GM12878 (cell line): ENCODE measurements at regions not wholly inside any gene's neighbourhood (a gene's known extent, or its start where the extent isn't known, plus 50 kb on each side); places are given as distances from the start of the nearest gene placed in this dataset.

Experiments
- ATAC-seq: fragments of 200-7000 bp; cut with Tn5 transposase; 3 replicates; pipeline ENCODE4 v1.9.1; 2020; ENCODE audit warnings: mild to moderate bottlenecking, moderate library complexity
- BruUV-seq: library from RNA; stranded (reverse); fragments of 400-500 nt; replicated peaks from 2 replicates; lab custom pipeline; 2021; lab: Mats Ljungman, UMichigan
- CTCF ChIA-PET: fragments of 300-600 bp; sonication (Branson Sonifier 250); formaldehyde crosslinking; extraction: SDS; loops from one replicate; lab custom pipeline; 2021; ENCODE audit warnings: inconsistent platforms; lab: Yijun Ruan, JAX
- POLR2A ChIA-PET: fragments of 350-600 bp; formaldehyde crosslinking; extraction: SDS; loops from one replicate; lab custom pipeline; 2021; ENCODE audit warnings: inconsistent platforms; lab: Charles Lee
- RAD21 ChIA-PET: fragments of 300-600 bp; sonication (Branson Sonifier 250); formaldehyde crosslinking; loops from one replicate; lab custom pipeline; 2023; ENCODE audit warnings: antibody characterized with exemption; ENCODE audit not compliant: unreplicated experiment; lab: Charles Lee
- SMC1A ChIA-PET: fragments of 300-600 bp; sonication (Branson Sonifier 250); formaldehyde crosslinking; loops from one replicate; lab custom pipeline; 2023; ENCODE audit not compliant: unreplicated experiment, uncharacterized antibody; lab: Charles Lee
- DNase-seq: peaks from one replicate; pipeline ENCODE4 v3.0.0-alpha.2; 2011; ENCODE audit warnings: low read depth, low spot score
- FAIRE-seq: peaks from 3 replicates; lab custom pipeline; 2011; peaks lifted over from hg19 to GRCh38; lab: Jason Lieb, UNC
- H2AFZ ChIP-seq: 2 replicates; pipeline ENCODE4 v1.6.0; 2011; ENCODE audit warnings: low read depth, low read length, control low read depth; ENCODE audit not compliant: control insufficient read depth
- H3K27ac ChIP-seq: 2 replicates; pipeline ENCODE4 v1.5.1; 2011; ENCODE audit warnings: control low read depth; ENCODE audit not compliant: control insufficient read depth, insufficient read depth
- H3K27me3 ChIP-seq, 2 experiments: replicated peaks in 1 of 2; 2 replicates each; pipeline versions ENCODE4 v1.6.0 to v1.6.1; 2011; ENCODE audit warnings: low read length in 1 of 2; ENCODE audit not compliant: control insufficient read depth in 2 of 2, insufficient read depth in 2 of 2
- H3K36me3 ChIP-seq, 2 experiments: 2 replicates each; pipeline ENCODE4 v1.5.1; 2011; ENCODE audit warnings: low read length in 1 of 2; ENCODE audit not compliant: control insufficient read depth in 2 of 2, insufficient read depth in 2 of 2
- H3K4me1 ChIP-seq: 2 replicates; pipeline ENCODE4 v1.6.1; 2011; ENCODE audit warnings: mild to moderate bottlenecking, low read length, moderate library complexity, mixed read lengths; ENCODE audit not compliant: control insufficient read depth, insufficient read depth
- H3K4me2 ChIP-seq: 2 replicates; pipeline ENCODE4 v1.6.0; 2011; ENCODE audit warnings: control low read depth; ENCODE audit not compliant: control insufficient read depth, insufficient read depth
- H3K4me3 ChIP-seq: fragments of 200-600 bp; sonication (generic); 2 replicates; pipeline ENCODE4 v1.5.1; 2016
- H3K79me2 ChIP-seq: 2 replicates; pipeline ENCODE4 v1.6.0; 2011; ENCODE audit warnings: low read length; ENCODE audit not compliant: control insufficient read depth, insufficient read depth
- H3K9ac ChIP-seq: 2 replicates; pipeline ENCODE4 v1.8.0; 2011; ENCODE audit warnings: low read length, control low read depth, mixed read lengths; ENCODE audit not compliant: control insufficient read depth, insufficient read depth
- H3K9me3 ChIP-seq: replicated peaks from 3 replicates; pipeline ENCODE4 v1.5.1; 2011; ENCODE audit warnings: mild to moderate bottlenecking, low read length; ENCODE audit not compliant: control insufficient read depth, insufficient read depth
- H4K20me1 ChIP-seq: 2 replicates; pipeline ENCODE4 v1.6.0; 2011; ENCODE audit not compliant: control insufficient read depth, insufficient read depth
- BHLHE40 ChIP-seq, 2 experiments: fragments of 450-650 bp in 1 of 2; IDR thresholded peaks; 2 replicates each; pipeline ENCODE4 v1.6.1; 2011 to 2017; ENCODE audit warnings: low read depth in 2 of 2, borderline replicate concordance in 1 of 2, improper control_type of control experiment in 1 of 2, low read length in 1 of 2, mild to moderate bottlenecking in 1 of 2
- HDAC2 ChIP-seq: fragments of 200-600 bp; sonication (generic); IDR thresholded peaks from 2 replicates; pipeline ENCODE4 v1.6.1; 2017
- NFXL1 ChIP-seq: fragments of 450-650 bp; IDR thresholded peaks from 2 replicates; pipeline ENCODE4 v1.6.1; 2017; ENCODE audit warnings: antibody characterized with exemption, mild to moderate bottlenecking, borderline replicate concordance
- POU2F2 ChIP-seq: IDR thresholded peaks from 3 replicates; pipeline ENCODE4 v1.6.1; 2011; ENCODE audit warnings: low read depth, mild to moderate bottlenecking, low read length, borderline replicate concordance
- SIN3A ChIP-seq: IDR thresholded peaks from 2 replicates; pipeline ENCODE4 v1.6.1; 2012; ENCODE audit warnings: low read depth, low read length, improper control_type of control experiment
- SMAD5 ChIP-seq: IDR thresholded peaks from 2 replicates; pipeline ENCODE4 v1.6.1; 2016; ENCODE audit warnings: antibody characterized with exemption, low read depth
- WGBS: methylation state at CpG from one replicate; pipeline ENCODE4 v1.1.6; 2016; ENCODE audit warnings: low lambda C conversion rate; ENCODE audit not compliant: insufficient replicate concordance, insufficient coverage; ENCODE audit errors: missing lambda C conversion rate; 5-methylcytosine and 5-hydroxymethylcytosine counted together
- in situ Hi-C: fragments of 300-500 bp; cut with MboI; formaldehyde crosslinking; loops from 9 replicates; pipeline ENCODE4 v1.14.3; 2018; ENCODE audit warnings: mixed read lengths
- intact Hi-C: fragments of 100-400 bp; cut with micrococcal nuclease; formaldehyde crosslinking; loops from one replicate; pipeline ENCODE4 v1.14.2; 2022; ENCODE audit not compliant: unreplicated experiment

GRCh38 chr7:69395061-69395714, 203.1 kb upstream of the AUTS2 start:
- ChIA-PET SMC1A (no interaction called here), CTCF (no interaction called here), POLR2A (no interaction called here), RAD21 (no interaction called here)
- ATAC-seq, result no peak
- H3K79me2 ChIP-seq, result no peaks in the 10 kb centered on the region
- in situ Hi-C loops, result no loop called here
- no peak overlapping the region for H3K9ac ChIP-seq
- intact Hi-C loops, result no loop called here
- no peaks in the 10 kb centered on the region for H4K20me1 ChIP-seq
- no peak overlapping the region for H3K4me2 ChIP-seq
- H3K27me3 ChIP-seq, result no peaks in the 10 kb centered on the region
- no peak for FAIRE-seq
- no peaks in the 10 kb centered on the region for H3K4me1 ChIP-seq
- BruUV-seq, result no TSS peak
- WGBS, result 38% methylated on average over 8 of the region's 8 CpGs
- no peak overlapping the region for H2AFZ ChIP-seq
- H3K27ac ChIP-seq, result no peak overlapping the region
- H3K4me3 ChIP-seq, result no peak overlapping the region
- no peaks in the 10 kb centered on the region for H3K36me3 ChIP-seq
- H3K9me3 ChIP-seq, result no peaks in the 10 kb centered on the region; the same call in 2 of the 3 replicates
- DNase-seq, result no peak
- TF ChIP-seq HDAC2 (no peak), SMAD5 (no peak), BHLHE40 (IDR thresholded peaks at IDR 0.05; ENCODE audit: borderline replicate concordance in 1 of 2, low read depth in 2 of 2, low read length in 1 of 2) (no peak), NFXL1 (no peak)

DNA sequence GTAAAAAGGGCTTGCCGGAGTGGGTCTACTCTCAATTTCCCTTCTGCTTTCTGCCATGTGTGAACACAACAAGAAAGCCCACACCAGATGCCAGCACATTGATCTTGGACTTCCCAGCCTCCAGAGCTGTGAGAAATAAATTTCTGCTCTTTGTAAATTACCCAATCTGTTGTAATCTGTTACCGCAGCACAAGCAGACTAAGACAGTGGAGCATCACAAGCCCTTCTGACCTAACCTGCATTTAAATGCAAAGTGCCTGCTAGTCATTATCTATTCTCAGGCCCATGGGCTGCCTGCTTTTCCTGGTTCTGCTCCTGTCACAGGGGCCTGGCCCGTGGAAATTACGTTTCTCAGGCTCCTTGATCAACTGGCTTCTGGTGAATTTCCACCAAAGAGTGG, 199.3 kb upstream of the AUTS2 start:
- ChIA-PET CTCF (no interaction called here), SMC1A (interaction anchor here (1.0 to 1.8 kb wide), 2 partner anchors 11 to 198 kb away, joined by 3 to 6 read pairs; no protein-coding TSS in a partner anchor), POLR2A (no interaction called here), RAD21 (no interaction called here)
- TF ChIP-seq POU2F2, result no peak
- TF ChIP-seq SIN3A, result no peak
- no peak overlapping the region for H3K4me3 ChIP-seq
- H3K27ac ChIP-seq, result no peak overlapping the region
- H3K27me3 ChIP-seq, result no peaks in the 10 kb centered on the region
- H3K9me3 ChIP-seq, result no peaks in the 10 kb centered on the region; the same call in 2 of the 3 replicates
- H3K36me3 ChIP-seq, result no peaks in the 10 kb centered on the region
- no peaks in the 10 kb centered on the region for H4K20me1 ChIP-seq
- H3K4me2 ChIP-seq, result no peak overlapping the region
- H3K79me2 ChIP-seq, result no peaks in the 10 kb centered on the region
- intact Hi-C loops (no loop called here), in situ Hi-C loops (no loop called here)
- no peak overlapping the region for H3K9ac ChIP-seq
- no TSS peak for BruUV-seq
- FAIRE-seq (no peak), ATAC-seq (no peak), DNase-seq (no peak)
- WGBS, result 34% methylated on average over 4 of the region's 4 CpGs
- H3K4me1 ChIP-seq, result no peaks in the 10 kb centered on the region
- no peak overlapping the region for H2AFZ ChIP-seq
